Natural killer cell (primary cell): ENCODE measurements at regions not wholly inside any gene's neighbourhood (a gene's known extent, or its start where the extent isn't known, plus 50 kb on each side); places are given as distances from the start of the nearest gene placed in this dataset.

Experiments used
- ATAC-seq, 3 donors: fragments of 150-1000 bp in 2 of 3; fragments of 200-7000 bp in 1 of 3; cut with Tn5 transposase; 1 replicate in 1 of 3; 2 replicates in 2 of 3; pipeline ENCODE4 v1.10.0; 2021; ENCODE audit warnings: mild to moderate bottlenecking in 2 of 3, moderate library complexity in 2 of 3
- DNase-seq, 2 donors: peaks; one replicate each; pipeline versions ENCODE4 v3.0.0 to v3.0.0-alpha.2; 2013 to 2021; ENCODE audit warnings: mixed read lengths in 1 of 2
- H3K27ac ChIP-seq: one replicate; pipeline ENCODE4 v1.5.1; 2013; ENCODE audit warnings: mild to moderate bottlenecking, low read length
- H3K27me3 ChIP-seq: one replicate; pipeline ENCODE4 v1.6.1; 2013; ENCODE audit warnings: low read length; ENCODE audit not compliant: control insufficient read depth, insufficient read depth
- H3K36me3 ChIP-seq: one replicate; pipeline ENCODE4 v1.6.1; 2013; ENCODE audit warnings: low read length; ENCODE audit not compliant: control insufficient read depth, insufficient read depth
- H3K4me1 ChIP-seq: one replicate; pipeline ENCODE4 v1.6.1; 2013; ENCODE audit warnings: low read length; ENCODE audit not compliant: control insufficient read depth, insufficient read depth
- H3K4me3 ChIP-seq: one replicate; pipeline ENCODE4 v1.5.1; 2013; ENCODE audit warnings: low read length
- H3K9me3 ChIP-seq: one replicate; pipeline ENCODE4 v1.6.1; 2013; ENCODE audit warnings: low read length; ENCODE audit not compliant: control insufficient read depth, insufficient read depth
- H3K27ac Mint-ChIP-seq, 2 donors: one replicate each; pipeline ENCODE4 v1.8.0; 2022; ENCODE audit warnings: mild to moderate bottlenecking in 2 of 2, mixed read lengths in 2 of 2, moderate library complexity in 1 of 2
- H3K27me3 Mint-ChIP-seq, 2 donors: one replicate each; pipeline ENCODE4 v1.8.0; 2022; ENCODE audit warnings: low read depth in 2 of 2, mixed read lengths in 2 of 2
- H3K36me3 Mint-ChIP-seq: one replicate; pipeline ENCODE4 v1.8.0; 2022; ENCODE audit warnings: mixed read lengths
- H3K4me1 Mint-ChIP-seq, 2 donors: one replicate each; pipeline ENCODE4 v1.8.0; 2022; ENCODE audit warnings: mixed read lengths in 2 of 2
- H3K4me3 Mint-ChIP-seq: one replicate; pipeline ENCODE4 v1.8.0; 2022; ENCODE audit warnings: mild to moderate bottlenecking, moderate library complexity, mixed read lengths
- H3K9me3 Mint-ChIP-seq, 2 donors: one replicate each; pipeline ENCODE4 v1.8.0; 2022; ENCODE audit warnings: mixed read lengths in 2 of 2
- WGBS: methylation state at CpG from one replicate; pipeline ENCODE4 v1.1.7; 2013; ENCODE audit warnings: missing lambda C conversion rate; ENCODE audit not compliant: insufficient coverage; 5-methylcytosine and 5-hydroxymethylcytosine counted together
- intact Hi-C: fragments of 100-400 bp; cut with micrococcal nuclease; formaldehyde crosslinking; loops from one replicate; pipeline ENCODE4 v1.14.2; 2022
- TF ChIP-seq, protein P1 (sequence below): fragments of 200-600 bp; IDR thresholded peaks from one replicate; pipeline ENCODE4 v1.8.0; 2022; ENCODE audit warnings: antibody characterized with exemption

- Mint-ChIP-seq H3K27ac (no peak overlapping the region), H3K4me3 (no peak overlapping the region), H3K4me1 (no peaks in the 10 kb centered on the region), H3K36me3 (no peaks in the 10 kb centered on the region), H3K27me3 (no peaks in the 10 kb centered on the region), H3K9me3 (peaks cover 14 to 16% of the 10 kb centered on the region in 2 donors)
- ATAC-seq (no peak), DNase-seq (no peak)
- no peaks in the 10 kb centered on the region for H3K36me3 ChIP-seq
- H3K4me1 ChIP-seq = no peaks in the 10 kb centered on the region
- no peak overlapping the region for H3K27ac ChIP-seq
- no peaks in the 10 kb centered on the region for H3K9me3 ChIP-seq
- intact Hi-C loops = no loop called here
- no peak overlapping the region for H3K4me3 ChIP-seq
- TF ChIP-seq, protein P1, sequence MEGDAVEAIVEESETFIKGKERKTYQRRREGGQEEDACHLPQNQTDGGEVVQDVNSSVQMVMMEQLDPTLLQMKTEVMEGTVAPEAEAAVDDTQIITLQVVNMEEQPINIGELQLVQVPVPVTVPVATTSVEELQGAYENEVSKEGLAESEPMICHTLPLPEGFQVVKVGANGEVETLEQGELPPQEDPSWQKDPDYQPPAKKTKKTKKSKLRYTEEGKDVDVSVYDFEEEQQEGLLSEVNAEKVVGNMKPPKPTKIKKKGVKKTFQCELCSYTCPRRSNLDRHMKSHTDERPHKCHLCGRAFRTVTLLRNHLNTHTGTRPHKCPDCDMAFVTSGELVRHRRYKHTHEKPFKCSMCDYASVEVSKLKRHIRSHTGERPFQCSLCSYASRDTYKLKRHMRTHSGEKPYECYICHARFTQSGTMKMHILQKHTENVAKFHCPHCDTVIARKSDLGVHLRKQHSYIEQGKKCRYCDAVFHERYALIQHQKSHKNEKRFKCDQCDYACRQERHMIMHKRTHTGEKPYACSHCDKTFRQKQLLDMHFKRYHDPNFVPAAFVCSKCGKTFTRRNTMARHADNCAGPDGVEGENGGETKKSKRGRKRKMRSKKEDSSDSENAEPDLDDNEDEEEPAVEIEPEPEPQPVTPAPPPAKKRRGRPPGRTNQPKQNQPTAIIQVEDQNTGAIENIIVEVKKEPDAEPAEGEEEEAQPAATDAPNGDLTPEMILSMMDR = no peak
- no peaks in the 10 kb centered on the region for H3K27me3 ChIP-seq
Measured at GRCh38 chr1:69163779-69164178, 403.9 kb upstream of the LRRC7 start.

- H3K4me3 Mint-ChIP-seq = no peak overlapping the region
- H3K27me3 Mint-ChIP-seq = no peaks in the 10 kb centered on the region
- H3K27ac Mint-ChIP-seq = no peak overlapping the region
- Histone ChIP-seq H3K27ac (no peak overlapping the region), H3K36me3 (no peaks in the 10 kb centered on the region), H3K27me3 (no peaks in the 10 kb centered on the region), H3K4me1 (no peaks in the 10 kb centered on the region), H3K4me3 (no peak overlapping the region), H3K9me3 (peaks cover 7% of the 10 kb centered on the region)
- TF ChIP-seq, protein P1 = no peak
- WGBS = 71% methylated on average over 3 of the region's 3 CpGs
- peaks cover 20 to 21% of the 10 kb centered on the region in 2 donors for H3K9me3 Mint-ChIP-seq
- intact Hi-C loops = no loop called here
- DNase-seq (no peak), ATAC-seq (no peak)
- no peaks in the 10 kb centered on the region for H3K4me1 Mint-ChIP-seq
- H3K36me3 Mint-ChIP-seq = peaks cover 11% of the 10 kb centered on the region
Measured at GRCh38 chr1:69167876-69168275, 399.8 kb upstream of the LRRC7 start.

- H3K9me3 Mint-ChIP-seq = peaks cover 18 to 20% of the 10 kb centered on the region in 2 donors
- no peaks in the 10 kb centered on the region for H3K4me1 Mint-ChIP-seq
- H3K36me3 Mint-ChIP-seq = peaks cover 11% of the 10 kb centered on the region
- DNase-seq = no peak
- Histone ChIP-seq H3K4me3 (no peak overlapping the region), H3K36me3 (no peaks in the 10 kb centered on the region), H3K27me3 (no peaks in the 10 kb centered on the region), H3K9me3 (peaks cover 7% of the 10 kb centered on the region), H3K27ac (no peak overlapping the region), H3K4me1 (no peaks in the 10 kb centered on the region)
- TF ChIP-seq, protein P1 = no peak
- intact Hi-C loops = no loop called here
- H3K4me3 Mint-ChIP-seq = no peak overlapping the region
- ATAC-seq = no peak
- no peaks in the 10 kb centered on the region for H3K27me3 Mint-ChIP-seq
- no peak overlapping the region for H3K27ac Mint-ChIP-seq
Measured at GRCh38 chr1:69171248-69171647, 396.5 kb upstream of the LRRC7 start.
